ENCODE measurements at regions not wholly inside any gene's neighbourhood (a gene's known extent, or its start where the extent isn't known, plus 50 kb on each side); places are given as distances from the start of the nearest gene placed in this dataset.

DNA sequence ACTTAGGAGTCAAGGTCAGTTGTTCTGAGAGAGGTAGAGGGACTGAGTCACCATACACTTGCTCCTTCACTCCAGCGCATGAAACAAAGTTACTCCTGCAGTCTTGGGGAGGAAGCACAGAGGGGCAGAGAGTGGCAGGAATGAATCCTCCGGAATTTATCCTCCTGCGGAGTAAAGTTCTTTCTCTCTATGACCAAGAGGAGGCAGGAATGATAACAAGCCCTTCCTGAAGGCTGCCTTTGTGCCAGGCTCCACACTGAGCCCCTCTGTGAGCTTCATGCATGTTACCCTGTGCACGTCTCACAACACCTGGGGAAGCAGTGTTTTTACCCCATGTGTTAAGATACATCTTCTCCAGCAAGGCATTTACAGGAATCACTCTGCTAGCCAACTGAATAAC is 458.4 kb downstream of the KLF12 start:
- no peaks in the 10 kb centered on the region for H3K27me3 ChIP-seq (ENCODE audit: control insufficient read depth in 1 of 2, insufficient read depth in 2 of 2, low read length in 2 of 2)
- no peaks in the 10 kb centered on the region for H3K9me3 ChIP-seq (ENCODE audit: low read length)
- no peaks in the 10 kb centered on the region for H3K36me3 ChIP-seq (ENCODE audit: insufficient read depth, low read length)
- H3K9ac ChIP-seq (ENCODE audit: low read length): no peak overlapping the region
- H3K4me1 ChIP-seq (ENCODE audit: insufficient read depth, low read length): no peaks in the 10 kb centered on the region
- H3K4me3 ChIP-seq (ENCODE audit: low read depth in 1 of 2, low read length in 2 of 2): no peak overlapping the region
- no peak overlapping the region for H3K27ac ChIP-seq (ENCODE audit: low read depth, low read length)

DNA sequence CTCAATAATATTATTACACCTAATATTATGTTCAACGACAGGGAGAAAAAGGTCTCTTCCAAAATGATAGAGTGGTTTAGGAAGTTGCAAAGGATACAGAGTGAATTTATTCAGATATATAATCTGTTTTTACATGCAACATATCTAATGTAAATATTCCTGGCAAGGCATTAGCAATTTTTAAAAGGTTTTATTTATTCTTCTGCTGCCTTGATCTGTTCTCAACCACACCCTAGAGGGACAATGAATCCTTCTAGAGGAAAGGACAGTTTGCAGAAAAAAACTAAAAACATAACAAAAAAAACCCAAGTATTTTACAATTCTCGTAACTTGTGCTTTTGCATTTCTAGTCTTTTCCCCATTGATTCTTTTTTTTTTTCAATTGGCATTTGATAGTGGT is 459.6 kb downstream of the KLF12 start:
- Histone ChIP-seq H3K4me3 (ENCODE audit: low read depth in 1 of 2, low read length in 2 of 2) (no peak overlapping the region), H3K9me3 (ENCODE audit: low read length) (no peaks in the 10 kb centered on the region), H3K9ac (ENCODE audit: low read length) (no peak overlapping the region), H3K36me3 (ENCODE audit: insufficient read depth, low read length) (no peaks in the 10 kb centered on the region), H3K27me3 (ENCODE audit: control insufficient read depth in 1 of 2, insufficient read depth in 2 of 2, low read length in 2 of 2) (no peaks in the 10 kb centered on the region), H3K27ac (ENCODE audit: low read depth, low read length) (no peak overlapping the region), H3K4me1 (ENCODE audit: insufficient read depth, low read length) (no peaks in the 10 kb centered on the region)

GRCh38 chr13:73673931-73674330 is 460.3 kb downstream of the KLF12 start:
- Histone ChIP-seq H3K9ac (ENCODE audit: low read length) (no peak overlapping the region), H3K27ac (ENCODE audit: low read depth, low read length) (no peak overlapping the region), H3K9me3 (ENCODE audit: low read length) (no peaks in the 10 kb centered on the region), H3K4me3 (ENCODE audit: low read depth in 1 of 2, low read length in 2 of 2) (no peak overlapping the region), H3K4me1 (ENCODE audit: insufficient read depth, low read length) (no peaks in the 10 kb centered on the region), H3K36me3 (ENCODE audit: insufficient read depth, low read length) (no peaks in the 10 kb centered on the region), H3K27me3 (ENCODE audit: control insufficient read depth in 1 of 2, insufficient read depth in 2 of 2, low read length in 2 of 2) (no peaks in the 10 kb centered on the region)

DNA sequence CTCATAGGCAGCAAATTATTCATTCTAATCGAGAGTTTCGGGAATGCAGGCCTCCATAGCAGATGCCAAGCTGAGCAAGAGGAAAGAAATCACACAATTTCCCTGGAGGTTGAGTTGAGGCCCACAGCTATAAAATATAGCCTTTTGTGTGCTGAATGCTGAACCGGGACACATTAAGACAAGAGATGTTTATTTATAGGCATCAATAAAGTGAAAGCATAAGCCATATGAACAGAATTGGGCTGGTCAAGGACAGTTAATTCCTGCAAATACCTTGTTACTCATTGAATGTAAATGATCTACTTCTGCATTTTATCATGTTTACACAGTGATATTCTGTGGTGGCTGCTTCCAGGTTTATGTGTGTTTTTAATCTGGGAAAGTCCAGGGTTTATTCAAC is 461.7 kb downstream of the KLF12 start:
- Histone ChIP-seq H3K36me3 (ENCODE audit: insufficient read depth, low read length) (no peaks in the 10 kb centered on the region), H3K27ac (ENCODE audit: low read depth, low read length) (no peak overlapping the region), H3K9ac (ENCODE audit: low read length) (no peak overlapping the region), H3K9me3 (ENCODE audit: low read length) (no peaks in the 10 kb centered on the region), H3K4me1 (ENCODE audit: insufficient read depth, low read length) (no peaks in the 10 kb centered on the region), H3K27me3 (ENCODE audit: control insufficient read depth in 1 of 2, insufficient read depth in 2 of 2, low read length in 2 of 2) (no peaks in the 10 kb centered on the region), H3K4me3 (ENCODE audit: low read depth in 1 of 2, low read length in 2 of 2) (no peak overlapping the region)

DNA sequence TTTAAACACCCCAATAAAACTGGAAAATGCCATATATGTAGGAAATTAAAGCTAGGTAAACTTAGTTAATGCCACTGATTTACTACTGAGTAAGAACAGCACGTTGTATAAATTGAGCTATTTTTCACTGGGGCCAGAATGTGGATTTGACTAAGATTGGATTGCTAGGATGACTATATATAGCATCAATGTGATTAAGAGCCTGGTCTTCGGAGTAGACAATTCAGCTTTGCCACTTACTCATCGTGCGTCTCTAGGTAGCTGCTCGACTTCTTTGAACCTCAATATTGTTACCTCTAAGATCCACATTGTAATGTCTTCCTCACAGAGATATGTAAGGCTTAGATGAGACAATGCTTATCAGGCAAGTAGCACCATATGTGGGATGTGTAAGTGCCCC is 462.5 kb downstream of the KLF12 start:
- H3K36me3 ChIP-seq (ENCODE audit: insufficient read depth, low read length): no peaks in the 10 kb centered on the region
- no peak overlapping the region for H3K27ac ChIP-seq (ENCODE audit: low read depth, low read length)
- H3K4me3 ChIP-seq (ENCODE audit: low read depth in 1 of 2, low read length in 2 of 2): no peak overlapping the region
- no peaks in the 10 kb centered on the region for H3K4me1 ChIP-seq (ENCODE audit: insufficient read depth, low read length)
- H3K27me3 ChIP-seq (ENCODE audit: control insufficient read depth in 1 of 2, insufficient read depth in 2 of 2, low read length in 2 of 2): no peaks in the 10 kb centered on the region
- no peak overlapping the region for H3K9ac ChIP-seq (ENCODE audit: low read length)
- no peaks in the 10 kb centered on the region for H3K9me3 ChIP-seq (ENCODE audit: low read length)

- Histone ChIP-seq H3K9ac (ENCODE audit: low read length) (no peak overlapping the region), H3K9me3 (ENCODE audit: low read length) (no peaks in the 10 kb centered on the region), H3K4me3 (ENCODE audit: low read depth in 1 of 2, low read length in 2 of 2) (no peak overlapping the region), H3K4me1 (ENCODE audit: insufficient read depth, low read length) (no peaks in the 10 kb centered on the region), H3K27me3 (ENCODE audit: control insufficient read depth in 1 of 2, insufficient read depth in 2 of 2, low read length in 2 of 2) (no peaks in the 10 kb centered on the region), H3K36me3 (ENCODE audit: insufficient read depth, low read length) (no peaks in the 10 kb centered on the region), H3K27ac (ENCODE audit: low read depth, low read length) (no peak overlapping the region)
Observed at GRCh38 chr13:73671011-73671410, 463.2 kb downstream of the KLF12 start.

DNA sequence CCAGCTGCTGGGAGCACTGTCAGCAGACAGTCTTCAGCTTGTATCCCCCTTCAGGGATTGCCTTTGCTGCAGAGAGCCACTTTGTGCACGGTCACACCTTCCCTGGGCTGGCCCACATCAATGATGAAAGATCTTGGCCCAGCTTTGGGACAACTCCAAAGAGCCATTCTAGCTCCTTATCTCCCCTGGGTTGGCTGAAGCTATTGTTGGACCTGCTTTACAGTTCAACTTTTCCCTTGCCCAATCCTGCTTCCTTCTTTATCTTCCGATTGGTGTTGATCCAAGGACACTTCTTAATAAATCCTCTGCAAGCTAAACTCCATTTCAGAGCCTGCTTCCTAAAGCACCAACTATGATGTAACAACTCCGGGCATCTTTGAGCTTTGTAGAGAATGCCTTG is 466.4 kb downstream of the KLF12 start:
- H3K9me3 ChIP-seq (ENCODE audit: low read length): no peaks in the 10 kb centered on the region
- no peak overlapping the region for H3K9ac ChIP-seq (ENCODE audit: low read length)
- no peaks in the 10 kb centered on the region for H3K4me1 ChIP-seq (ENCODE audit: insufficient read depth, low read length)
- no peak overlapping the region for H3K27ac ChIP-seq (ENCODE audit: low read depth, low read length)
- no peaks in the 10 kb centered on the region for H3K27me3 ChIP-seq (ENCODE audit: control insufficient read depth in 1 of 2, insufficient read depth in 2 of 2, low read length in 2 of 2)
- H3K36me3 ChIP-seq (ENCODE audit: insufficient read depth, low read length): no peaks in the 10 kb centered on the region
- H3K4me3 ChIP-seq (ENCODE audit: low read depth in 1 of 2, low read length in 2 of 2): no peak overlapping the region

DNA sequence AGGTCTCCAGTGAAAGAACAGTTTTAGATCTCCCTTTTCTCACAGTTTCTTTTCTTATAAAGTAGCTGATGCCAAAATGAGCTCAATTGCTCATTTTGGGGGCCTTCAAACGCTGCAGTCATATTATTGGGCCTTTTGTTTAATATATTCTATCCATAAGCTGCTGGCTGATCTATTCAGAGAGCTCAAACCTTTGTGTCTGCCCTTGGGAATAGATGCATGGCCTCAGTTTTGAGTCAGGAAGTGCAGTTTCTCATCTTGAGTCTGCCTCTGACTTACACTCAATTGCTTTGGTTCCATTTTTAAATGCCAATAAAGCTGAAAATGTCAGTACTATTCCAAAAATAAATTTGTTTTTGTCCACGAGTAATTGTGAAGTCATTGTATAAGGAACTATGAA is 468.9 kb downstream of the KLF12 start:
- H3K4me1 ChIP-seq (ENCODE audit: insufficient read depth, low read length): no peaks in the 10 kb centered on the region
- H3K9me3 ChIP-seq (ENCODE audit: low read length): no peaks in the 10 kb centered on the region
- no peaks in the 10 kb centered on the region for H3K36me3 ChIP-seq (ENCODE audit: insufficient read depth, low read length)
- no peak overlapping the region for H3K27ac ChIP-seq (ENCODE audit: low read depth, low read length)
- H3K9ac ChIP-seq (ENCODE audit: low read length): no peak overlapping the region
- no peaks in the 10 kb centered on the region for H3K27me3 ChIP-seq (ENCODE audit: control insufficient read depth in 1 of 2, insufficient read depth in 2 of 2, low read length in 2 of 2)
- no peak overlapping the region for H3K4me3 ChIP-seq (ENCODE audit: low read depth in 1 of 2, low read length in 2 of 2)

DNA sequence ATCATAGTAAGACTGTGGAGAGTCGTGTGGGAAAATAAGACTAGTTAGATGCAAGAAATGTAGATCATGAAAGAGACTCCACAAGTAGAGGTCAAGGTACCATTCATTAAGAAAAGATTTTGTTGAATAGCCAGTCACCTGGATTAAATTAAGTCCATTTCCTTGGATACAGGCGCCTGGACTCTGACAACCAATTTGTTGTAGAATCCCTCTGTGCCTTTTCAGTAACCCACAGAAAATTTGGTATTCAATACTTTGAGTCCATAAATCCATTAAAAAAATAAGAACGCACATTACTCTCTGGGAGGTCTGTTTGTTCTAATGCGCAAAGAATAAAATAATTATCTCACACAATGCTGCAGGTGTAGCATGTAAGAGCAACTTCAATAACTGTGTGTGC is 469.4 kb downstream of the KLF12 start:
- H3K4me3 ChIP-seq (ENCODE audit: low read depth in 1 of 2, low read length in 2 of 2): no peak overlapping the region
- no peak overlapping the region for H3K27ac ChIP-seq (ENCODE audit: low read depth, low read length)
- no peaks in the 10 kb centered on the region for H3K4me1 ChIP-seq (ENCODE audit: insufficient read depth, low read length)
- H3K27me3 ChIP-seq (ENCODE audit: control insufficient read depth in 1 of 2, insufficient read depth in 2 of 2, low read length in 2 of 2): no peaks in the 10 kb centered on the region
- no peak overlapping the region for H3K9ac ChIP-seq (ENCODE audit: low read length)
- no peaks in the 10 kb centered on the region for H3K9me3 ChIP-seq (ENCODE audit: low read length)
- no peaks in the 10 kb centered on the region for H3K36me3 ChIP-seq (ENCODE audit: insufficient read depth, low read length)

GRCh38 chr13:73662833-73663232 is 471.4 kb downstream of the KLF12 start:
- no peak overlapping the region for H3K27ac ChIP-seq (ENCODE audit: low read depth, low read length)
- H3K4me1 ChIP-seq (ENCODE audit: insufficient read depth, low read length): no peaks in the 10 kb centered on the region
- no peaks in the 10 kb centered on the region for H3K27me3 ChIP-seq (ENCODE audit: control insufficient read depth in 1 of 2, insufficient read depth in 2 of 2, low read length in 2 of 2)
- no peaks in the 10 kb centered on the region for H3K9me3 ChIP-seq (ENCODE audit: low read length)
- no peaks in the 10 kb centered on the region for H3K36me3 ChIP-seq (ENCODE audit: insufficient read depth, low read length)
- no peak overlapping the region for H3K4me3 ChIP-seq (ENCODE audit: low read depth in 1 of 2, low read length in 2 of 2)
- H3K9ac ChIP-seq (ENCODE audit: low read length): no peak overlapping the region

GRCh38 chr13:73661687-73662425 is 472.3 kb downstream of the KLF12 start:
- H3K27ac ChIP-seq (ENCODE audit: low read depth, low read length): no peak overlapping the region
- H3K36me3 ChIP-seq (ENCODE audit: insufficient read depth, low read length): no peaks in the 10 kb centered on the region
- H3K9me3 ChIP-seq (ENCODE audit: low read length): no peaks in the 10 kb centered on the region
- no peaks in the 10 kb centered on the region for H3K4me1 ChIP-seq (ENCODE audit: insufficient read depth, low read length)
- no peak overlapping the region for H3K4me3 ChIP-seq (ENCODE audit: low read depth in 1 of 2, low read length in 2 of 2)
- no peaks in the 10 kb centered on the region for H3K27me3 ChIP-seq (ENCODE audit: control insufficient read depth in 1 of 2, insufficient read depth in 2 of 2, low read length in 2 of 2)
- H3K9ac ChIP-seq (ENCODE audit: low read length): no peak overlapping the region

GRCh38 chr13:73661066-73661465 is 473.1 kb downstream of the KLF12 start:
- Histone ChIP-seq H3K4me3 (ENCODE audit: low read depth in 1 of 2, low read length in 2 of 2) (no peak overlapping the region), H3K9ac (ENCODE audit: low read length) (no peak overlapping the region), H3K9me3 (ENCODE audit: low read length) (no peaks in the 10 kb centered on the region)

More at GRCh38 chr13:73661066-73661465, 473.1 kb downstream of the KLF12 start:
- Histone ChIP-seq H3K27ac (ENCODE audit: low read depth, low read length) (no peak overlapping the region), H3K4me1 (ENCODE audit: insufficient read depth, low read length) (no peaks in the 10 kb centered on the region), H3K27me3 (ENCODE audit: control insufficient read depth in 1 of 2, insufficient read depth in 2 of 2, low read length in 2 of 2) (no peaks in the 10 kb centered on the region), H3K36me3 (ENCODE audit: insufficient read depth, low read length) (no peaks in the 10 kb centered on the region)

All from muscle layer of colon (tissue), 2 donors.